22Rv1 (cell line): ENCODE measurements at regions not wholly inside any gene's neighbourhood (a gene's known extent, or its start where the extent isn't known, plus 50 kb on each side); places are given as distances from the start of the nearest gene placed in this dataset.

Experiments used
- CTCF ChIP-seq: fragments of 450-650 bp; IDR thresholded peaks from 2 replicates; pipeline ENCODE4 v1.5.1; 2017; ENCODE audit warnings: mild to moderate bottlenecking
- ZFX ChIP-seq: fragments of 450-650 bp; IDR thresholded peaks from 2 replicates; pipeline ENCODE4 v1.6.1; 2017; ENCODE audit warnings: antibody characterized with exemption, borderline replicate concordance

GRCh38 chr18:56217406-56217805 is 421.0 kb downstream of the TXNL1 start:
- no peak for TF ChIP-seq CTCF
- no peak for TF ChIP-seq ZFX
